Glomerular endothelial cell (primary cell): ENCODE measurements at regions not wholly inside any gene's neighbourhood (a gene's known extent, or its start where the extent isn't known, plus 50 kb on each side); places are given as distances from the start of the nearest gene placed in this dataset.

Source experiments
- DNase-seq: peaks from one replicate; pipeline ENCODE4 v3.0.0-alpha.2; 2011; ENCODE audit warnings: low read depth, low spot score; ENCODE audit errors: extremely low read depth

- DNase-seq = no peak
These were observed 560.4 kb upstream of the DPPA4 start for GRCh38 chr3:109897734-109898133.

GRCh38 chr3:109899925-109900324, 562.6 kb upstream of the DPPA4 start:
- DNase-seq = no peak

- DNase-seq = no peak
These were observed 563.4 kb upstream of the DPPA4 start for GRCh38 chr3:109900783-109901182.

- no peak for DNase-seq
These were observed 565.2 kb upstream of the DPPA4 start for GRCh38 chr3:109902549-109902948.

- no peak for DNase-seq
These were observed 565.8 kb upstream of the DPPA4 start for GRCh38 chr3:109903100-109903499.

GRCh38 chr3:109910772-109911171, 573.4 kb upstream of the DPPA4 start:
- DNase-seq = no peak

GRCh38 chr3:109918740-109919139, 581.4 kb upstream of the DPPA4 start:
- no peak for DNase-seq

- no peak for DNase-seq
These were observed 583.4 kb upstream of the DPPA4 start for GRCh38 chr3:109920749-109921148.

GRCh38 chr3:109921509-109921908, 584.2 kb upstream of the DPPA4 start:
- DNase-seq = no peak

GRCh38 chr3:109922856-109923255, 585.5 kb upstream of the DPPA4 start:
- DNase-seq = no peak

GRCh38 chr3:109923431-109923830, 586.1 kb upstream of the DPPA4 start:
- no peak for DNase-seq

GRCh38 chr3:109924196-109924595, 586.9 kb upstream of the DPPA4 start:
- no peak for DNase-seq

GRCh38 chr3:109926376-109926775, 589.0 kb upstream of the DPPA4 start:
- DNase-seq = no peak

- DNase-seq = peak; percentile 33
These were observed 589.8 kb upstream of the DPPA4 start for GRCh38 chr3:109927161-109927560.

- DNase-seq = no peak
These were observed 590.4 kb upstream of the DPPA4 start for GRCh38 chr3:109927726-109928125.

- DNase-seq = no peak
These were observed 593.2 kb upstream of the DPPA4 start for GRCh38 chr3:109930582-109930981.

GRCh38 chr3:109933576-109933975, 596.2 kb upstream of the DPPA4 start:
- no peak for DNase-seq

GRCh38 chr3:109939817-109940216, 602.5 kb upstream of the DPPA4 start:
- no peak for DNase-seq

- no peak for DNase-seq
These were observed 605.8 kb upstream of the DPPA4 start for GRCh38 chr3:109943181-109943580.

GRCh38 chr3:109944836-109945235, 607.5 kb upstream of the DPPA4 start:
- DNase-seq = no peak

GRCh38 chr3:109952924-109953323, 615.6 kb upstream of the DPPA4 start:
- no peak for DNase-seq

- DNase-seq = no peak
These were observed 626.5 kb upstream of the DPPA4 start for GRCh38 chr3:109963831-109964230.

GRCh38 chr3:109973733-109974132, 636.4 kb upstream of the DPPA4 start:
- no peak for DNase-seq

- DNase-seq = no peak
These were observed 640.6 kb upstream of the DPPA4 start for GRCh38 chr3:109977897-109978296.
